Activated CD8-positive, alpha-beta T cell treated with anti-CD3 and anti-CD28 coated beads for 36 hours (primary cell): ENCODE measurements at regions not wholly inside any gene's neighbourhood (a gene's known extent, or its start where the extent isn't known, plus 50 kb on each side); places are given as distances from the start of the nearest gene placed in this dataset.

Source experiments
- ATAC-seq: fragments of 200-7000 bp; cut with Tn5 transposase; one replicate; pipeline ENCODE4 v1.10.0; 2021; ENCODE audit warnings: mild to moderate bottlenecking, moderate library complexity
- CTCF ChIA-PET: fragments of 350-600 bp; sonication (Branson Sonifier 250); formaldehyde crosslinking; loops from one replicate; lab custom pipeline; 2021; ENCODE audit warnings: antibody characterized with exemption; lab: Charles Lee
- POLR2A ChIA-PET: fragments of 350-600 bp; sonication (Branson Sonifier 250); formaldehyde crosslinking; loops from one replicate; lab custom pipeline; 2021; ENCODE audit warnings: antibody characterized with exemption; lab: Charles Lee
- DNase-seq: peaks from one replicate; pipeline ENCODE4 v3.0.0-alpha.2; 2020
- H3K27ac Mint-ChIP-seq: one replicate; pipeline ENCODE4 v1.8.0; 2021; ENCODE audit warnings: mild to moderate bottlenecking, mixed read lengths
- H3K27me3 Mint-ChIP-seq: one replicate; pipeline ENCODE4 v1.8.0; 2021; ENCODE audit warnings: mixed read lengths
- H3K36me3 Mint-ChIP-seq: one replicate; pipeline ENCODE4 v1.8.0; 2021; ENCODE audit warnings: low read depth, mixed read lengths
- H3K4me1 Mint-ChIP-seq: one replicate; pipeline ENCODE4 v1.8.0; 2021; ENCODE audit warnings: low read depth, mixed read lengths
- H3K4me3 Mint-ChIP-seq: one replicate; pipeline ENCODE4 v1.8.0; 2021; ENCODE audit warnings: mild to moderate bottlenecking, moderate library complexity, mixed read lengths
- H3K9me3 Mint-ChIP-seq: one replicate; pipeline ENCODE4 v1.8.0; 2021; ENCODE audit warnings: mixed read lengths
- CTCF ChIP-seq: fragments of 200-600 bp; IDR thresholded peaks from one replicate; pipeline ENCODE4 v1.8.0; 2022; ENCODE audit warnings: antibody characterized with exemption, mild to moderate bottlenecking
- intact Hi-C: fragments of 100-400 bp; cut with micrococcal nuclease; formaldehyde crosslinking; loops from one replicate; pipeline ENCODE4 v1.10.0; 2022

- H3K4me3 Mint-ChIP-seq = no peak overlapping the region
- H3K4me1 Mint-ChIP-seq = no peaks in the 10 kb centered on the region
- H3K9me3 Mint-ChIP-seq = peaks cover 18% of the 10 kb centered on the region
- TF ChIP-seq CTCF = no peak
- no peak overlapping the region for H3K27ac Mint-ChIP-seq
- ATAC-seq (no peak), DNase-seq (no peak)
- no peaks in the 10 kb centered on the region for H3K27me3 Mint-ChIP-seq
- no peaks in the 10 kb centered on the region for H3K36me3 Mint-ChIP-seq
- ChIA-PET CTCF (no interaction called here), POLR2A (no interaction called here)
- intact Hi-C loops = no loop called here
Observed at GRCh38 chr13:81498969-81499368, 1158.0 kb upstream of the SPRY2 start.

- ChIA-PET POLR2A (no interaction called here), CTCF (no interaction called here)
- H3K4me3 Mint-ChIP-seq = no peak overlapping the region
- peaks cover 8% of the 10 kb centered on the region for H3K9me3 Mint-ChIP-seq
- no peak overlapping the region for H3K27ac Mint-ChIP-seq
- H3K4me1 Mint-ChIP-seq = no peaks in the 10 kb centered on the region
- H3K36me3 Mint-ChIP-seq = no peaks in the 10 kb centered on the region
- DNase-seq (no peak), ATAC-seq (no peak)
- intact Hi-C loops = no loop called here
- no peaks in the 10 kb centered on the region for H3K27me3 Mint-ChIP-seq
- no peak for TF ChIP-seq CTCF
Observed at GRCh38 chr13:81493144-81493543, 1152.2 kb upstream of the SPRY2 start.

- TF ChIP-seq CTCF = no peak
- ChIA-PET CTCF (no interaction called here), POLR2A (no interaction called here)
- Mint-ChIP-seq H3K36me3 (no peaks in the 10 kb centered on the region), H3K4me1 (no peaks in the 10 kb centered on the region), H3K9me3 (peaks cover 4% of the 10 kb centered on the region), H3K27me3 (no peaks in the 10 kb centered on the region), H3K4me3 (no peak overlapping the region), H3K27ac (no peak overlapping the region)
- intact Hi-C loops = no loop called here
- no peak for ATAC-seq
- DNase-seq = no peak
Observed at GRCh38 chr13:81492449-81492848, 1151.5 kb upstream of the SPRY2 start.

- peaks cover 6% of the 10 kb centered on the region for H3K9me3 Mint-ChIP-seq
- H3K27me3 Mint-ChIP-seq = no peaks in the 10 kb centered on the region
- ATAC-seq (no peak), DNase-seq (no peak)
- POLR2A ChIA-PET = no interaction called here
- CTCF ChIA-PET = no interaction called here
- TF ChIP-seq CTCF = no peak
- no peak overlapping the region for H3K4me3 Mint-ChIP-seq
- H3K27ac Mint-ChIP-seq = no peak overlapping the region
- no peaks in the 10 kb centered on the region for H3K4me1 Mint-ChIP-seq
- intact Hi-C loops = no loop called here
- no peaks in the 10 kb centered on the region for H3K36me3 Mint-ChIP-seq
Observed at GRCh38 chr13:81488021-81488420, 1147.1 kb upstream of the SPRY2 start.

GRCh38 chr13:81487151-81487550, 1146.2 kb upstream of the SPRY2 start:
- ChIA-PET CTCF (no interaction called here), POLR2A (no interaction called here)
- Mint-ChIP-seq H3K4me1 (no peaks in the 10 kb centered on the region), H3K9me3 (peaks cover 8% of the 10 kb centered on the region), H3K27me3 (no peaks in the 10 kb centered on the region), H3K4me3 (no peak overlapping the region), H3K36me3 (no peaks in the 10 kb centered on the region), H3K27ac (no peak overlapping the region)
- DNase-seq = no peak
- intact Hi-C loops = no loop called here
- TF ChIP-seq CTCF = no peak
- ATAC-seq = no peak
